ENCODE measurements at regions not wholly inside any gene's neighbourhood (a gene's known extent, or its start where the extent isn't known, plus 50 kb on each side); places are given as distances from the start of the nearest gene placed in this dataset.

- ATAC-seq: no peak
- no peak for DNase-seq
- Histone ChIP-seq H3K9me3 (no peaks in the 10 kb centered on the region), H3K36me3 (no peaks in the 10 kb centered on the region), H3K4me1 (no peaks in the 10 kb centered on the region), H3K27me3 (no peaks in the 10 kb centered on the region), H3K27ac (no peak overlapping the region), H3K4me3 (no peak overlapping the region)
- intact Hi-C loops (cut with DNase I): no loop called here
- TF ChIP-seq CTCF (IDR thresholded peaks at IDR 0.05): no peak
- no peak for TF ChIP-seq POLR2A (IDR thresholded peaks at IDR 0.05)
Observed at GRCh38 chr1:170800265-170800664, 135.1 kb upstream of the MROH9 start.

GRCh38 chr1:170800812-170801211, 134.5 kb upstream of the MROH9 start:
- H3K36me3 ChIP-seq: no peaks in the 10 kb centered on the region
- ATAC-seq (no peak), DNase-seq (no peak)
- no peaks in the 10 kb centered on the region for H3K27me3 ChIP-seq
- no peaks in the 10 kb centered on the region for H3K9me3 ChIP-seq
- no peak overlapping the region for H3K4me3 ChIP-seq
- 65 to 76% (median 69%) methylated on average over 6 of the region's 6 CpGs for WGBS, 4 donors
- TF ChIP-seq CTCF (IDR thresholded peaks at IDR 0.05): no peak
- no peak for TF ChIP-seq POLR2A (IDR thresholded peaks at IDR 0.05)
- H3K4me1 ChIP-seq: no peaks in the 10 kb centered on the region
- H3K27ac ChIP-seq: no peak overlapping the region
- intact Hi-C loops (cut with DNase I): no loop called here

- no peak overlapping the region for H3K4me3 ChIP-seq
- intact Hi-C loops (cut with DNase I): no loop called here
- no peaks in the 10 kb centered on the region for H3K27me3 ChIP-seq
- ATAC-seq: no peak
- H3K36me3 ChIP-seq: no peaks in the 10 kb centered on the region
- WGBS, 4 donors: 85 to 98% (median 95%) methylated on average over 1 of the region's 1 CpG
- no peaks in the 10 kb centered on the region for H3K9me3 ChIP-seq
- TF ChIP-seq POLR2A (IDR thresholded peaks at IDR 0.05): no peak
- TF ChIP-seq CTCF (IDR thresholded peaks at IDR 0.05): no peak
- H3K4me1 ChIP-seq: no peaks in the 10 kb centered on the region
- no peak overlapping the region for H3K27ac ChIP-seq
- DNase-seq: no peak
Observed at GRCh38 chr1:170803711-170804110, 131.6 kb upstream of the MROH9 start.

- Histone ChIP-seq H3K4me3 (no peak overlapping the region), H3K27me3 (no peaks in the 10 kb centered on the region), H3K9me3 (no peaks in the 10 kb centered on the region), H3K4me1 (no peaks in the 10 kb centered on the region), H3K27ac (no peak overlapping the region), H3K36me3 (no peaks in the 10 kb centered on the region)
- intact Hi-C loops (cut with DNase I): no loop called here
- no peak for ATAC-seq
- TF ChIP-seq POLR2A (IDR thresholded peaks at IDR 0.05) (no peak), CTCF (IDR thresholded peaks at IDR 0.05) (no peak)
- no peak for DNase-seq
Observed at GRCh38 chr1:170804419-170804818, 130.9 kb upstream of the MROH9 start.
